SK-N-MC (cell line): ENCODE measurements at regions not wholly inside any gene's neighbourhood (a gene's known extent, or its start where the extent isn't known, plus 50 kb on each side); places are given as distances from the start of the nearest gene placed in this dataset.

Source experiments
- EZH2 ChIP-seq: fragments of 200-600 bp; sonication (generic); IDR thresholded peaks from one replicate; pipeline ENCODE4 v1.6.1; 2017; ENCODE audit warnings: antibody characterized with exemption
- POLR2AphosphoS5 ChIP-seq: IDR thresholded peaks from 2 replicates; pipeline ENCODE4 v1.6.1; 2012; ENCODE audit warnings: mild to moderate bottlenecking, low read depth, low read length, borderline replicate concordance

- no peak for TF ChIP-seq POLR2AphosphoS5
- TF ChIP-seq EZH2 = no peak
Measured at GRCh38 chr9:107739601-107740082, 250.1 kb upstream of the KLF4 start.
